CD4-positive, alpha-beta T cell (primary cell): ENCODE measurements at regions not wholly inside any gene's neighbourhood (a gene's known extent, or its start where the extent isn't known, plus 50 kb on each side); places are given as distances from the start of the nearest gene placed in this dataset.

ENCODE experiments used
- ATAC-seq: fragments of 200-7000 bp; cut with Tn5 transposase; one replicate; pipeline ENCODE4 v1.10.0; 2022; ENCODE audit warnings: mild to moderate bottlenecking; ENCODE audit not compliant: poor library complexity
- CTCF ChIA-PET: fragments of 350-600 bp; sonication (Branson Sonifier 250); formaldehyde crosslinking; loops from one replicate; lab custom pipeline; 2021; ENCODE audit warnings: antibody characterized with exemption, inconsistent platforms; lab: Charles Lee
- POLR2A ChIA-PET: fragments of 350-600 bp; sonication (Branson Sonifier 250); formaldehyde crosslinking; loops from one replicate; lab custom pipeline; 2021; ENCODE audit warnings: antibody characterized with exemption, inconsistent platforms; lab: Charles Lee
- DNase-seq, 14 experiments: peaks; one replicate each; pipeline ENCODE4 v3.0.0-alpha.2; 2013 to 2020; ENCODE audit warnings: mixed read lengths in 2 of 14
- H3K27ac ChIP-seq, 2 donors: one replicate each; pipeline versions ENCODE4 v1.5.1 to v1.7.0; 2013; ENCODE audit warnings: low read length in 2 of 2, low read depth in 1 of 2, mild to moderate bottlenecking in 1 of 2
- H3K27me3 ChIP-seq, 2 experiments: 1 replicate in 1 of 2; 2 replicates in 1 of 2; pipeline versions ENCODE4 v1.6.1 to v1.7.0; 2013; ENCODE audit warnings: low read length in 2 of 2, control low read depth in 1 of 2, mild to moderate bottlenecking in 1 of 2, moderate library complexity in 1 of 2; ENCODE audit not compliant: insufficient read depth in 2 of 2, control insufficient read depth in 1 of 2
- H3K36me3 ChIP-seq: one replicate; pipeline ENCODE4 v1.6.1; 2013; ENCODE audit warnings: low read length, control low read depth; ENCODE audit not compliant: insufficient read depth
- H3K4me1 ChIP-seq: one replicate; pipeline ENCODE4 v1.6.1; 2013; ENCODE audit warnings: low read length, control low read depth; ENCODE audit not compliant: insufficient read depth
- H3K4me3 ChIP-seq: one replicate; pipeline ENCODE4 v1.5.1; 2013; ENCODE audit warnings: mild to moderate bottlenecking, low read length, moderate library complexity
- H3K9me3 ChIP-seq, 2 experiments: 1 replicate in 1 of 2; 2 replicates in 1 of 2; pipeline versions ENCODE4 v1.6.1 to v1.7.0; 2013; ENCODE audit warnings: low read length in 2 of 2, mild to moderate bottlenecking in 2 of 2, control low read depth in 1 of 2, moderate library complexity in 1 of 2; ENCODE audit not compliant: control insufficient read depth in 1 of 2, insufficient read depth in 1 of 2
- H3K27ac Mint-ChIP-seq: one replicate; pipeline ENCODE4 v1.8.0; 2020; ENCODE audit warnings: mixed read lengths
- H3K27me3 Mint-ChIP-seq: one replicate; pipeline ENCODE4 v1.8.0; 2021; ENCODE audit warnings: mixed read lengths
- H3K36me3 Mint-ChIP-seq: one replicate; pipeline ENCODE4 v1.8.0; 2021; ENCODE audit warnings: low read depth, mixed read lengths
- H3K4me1 Mint-ChIP-seq: one replicate; pipeline ENCODE4 v1.8.0; 2021; ENCODE audit warnings: low read depth, mixed read lengths
- H3K4me3 Mint-ChIP-seq: one replicate; pipeline ENCODE4 v1.8.0; 2020; ENCODE audit warnings: mild to moderate bottlenecking, mixed read lengths
- H3K9me3 Mint-ChIP-seq: one replicate; pipeline ENCODE4 v1.8.0; 2020; ENCODE audit warnings: mixed read lengths
- intact Hi-C, 2 experiments: fragments of 100-400 bp; cut with DNase I in 1 of 2; cut with micrococcal nuclease in 1 of 2; formaldehyde crosslinking; loops; one replicate each; pipeline versions ENCODE4 v1.15.1 to v1.9.0; 2023 to 2025; cut with DNase I, micrococcal nuclease
- TF ChIP-seq, protein P1 (sequence below): fragments of 200-600 bp; IDR thresholded peaks from one replicate; pipeline ENCODE4 v1.8.0; 2022; ENCODE audit warnings: antibody characterized with exemption, mild to moderate bottlenecking

DNA sequence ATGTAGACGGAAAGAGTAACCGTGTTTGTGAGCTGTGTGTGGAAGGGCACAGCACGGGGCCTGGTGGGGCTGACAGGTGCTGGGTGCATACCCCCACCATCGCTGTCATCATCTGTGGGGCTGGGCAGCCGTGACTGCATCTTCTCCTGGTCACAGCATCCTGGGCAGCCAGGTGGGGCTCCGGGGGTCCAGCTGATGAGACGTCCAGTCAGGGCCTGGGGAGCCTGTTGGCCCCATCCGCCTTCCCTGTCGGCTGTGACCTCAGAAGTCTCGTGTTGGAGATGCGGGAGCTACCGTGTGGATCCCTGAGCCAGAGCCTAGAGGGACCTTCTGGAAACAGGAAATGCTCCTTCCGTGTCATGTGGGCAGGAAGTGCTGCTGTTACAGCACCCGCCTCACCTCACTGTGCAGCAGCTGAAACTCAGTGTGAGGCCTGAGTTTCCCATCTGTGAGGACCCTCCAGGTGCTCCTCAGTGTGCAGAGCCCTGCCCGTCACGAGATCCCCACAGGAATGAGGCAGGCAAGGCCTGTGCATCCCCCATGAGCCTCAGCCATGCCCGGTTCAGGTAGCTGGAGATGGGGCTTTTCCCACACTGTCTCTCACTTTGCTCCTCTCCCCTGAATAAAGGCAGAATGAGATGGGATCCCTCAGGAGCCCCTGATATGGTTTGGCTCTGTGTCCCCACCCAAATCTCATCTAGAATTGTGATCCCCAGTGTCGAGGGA lies 108.7 kb downstream of the ERMARD start:
- Mint-ChIP-seq H3K36me3 (no peaks in the 10 kb centered on the region), H3K9me3 (no peaks in the 10 kb centered on the region), H3K27me3 (no peaks in the 10 kb centered on the region), H3K27ac (peak overlapping the region; percentile 34), H3K4me3 (no peak overlapping the region), H3K4me1 (peaks cover 23% of the 10 kb centered on the region)
- intact Hi-C loops, result no loop called here
- H3K36me3 ChIP-seq, result no peaks in the 10 kb centered on the region
- no peaks in the 10 kb centered on the region for H3K27me3 ChIP-seq
- ATAC-seq (no peak), DNase-seq (no peak)
- H3K9me3 ChIP-seq, result peaks cover 0 to 31% of the 10 kb centered on the region in 2 experiments
- peaks cover 38% of the 10 kb centered on the region for H3K4me1 ChIP-seq
- ChIA-PET POLR2A (no interaction called here), CTCF (no interaction called here)
- TF ChIP-seq, protein P1, sequence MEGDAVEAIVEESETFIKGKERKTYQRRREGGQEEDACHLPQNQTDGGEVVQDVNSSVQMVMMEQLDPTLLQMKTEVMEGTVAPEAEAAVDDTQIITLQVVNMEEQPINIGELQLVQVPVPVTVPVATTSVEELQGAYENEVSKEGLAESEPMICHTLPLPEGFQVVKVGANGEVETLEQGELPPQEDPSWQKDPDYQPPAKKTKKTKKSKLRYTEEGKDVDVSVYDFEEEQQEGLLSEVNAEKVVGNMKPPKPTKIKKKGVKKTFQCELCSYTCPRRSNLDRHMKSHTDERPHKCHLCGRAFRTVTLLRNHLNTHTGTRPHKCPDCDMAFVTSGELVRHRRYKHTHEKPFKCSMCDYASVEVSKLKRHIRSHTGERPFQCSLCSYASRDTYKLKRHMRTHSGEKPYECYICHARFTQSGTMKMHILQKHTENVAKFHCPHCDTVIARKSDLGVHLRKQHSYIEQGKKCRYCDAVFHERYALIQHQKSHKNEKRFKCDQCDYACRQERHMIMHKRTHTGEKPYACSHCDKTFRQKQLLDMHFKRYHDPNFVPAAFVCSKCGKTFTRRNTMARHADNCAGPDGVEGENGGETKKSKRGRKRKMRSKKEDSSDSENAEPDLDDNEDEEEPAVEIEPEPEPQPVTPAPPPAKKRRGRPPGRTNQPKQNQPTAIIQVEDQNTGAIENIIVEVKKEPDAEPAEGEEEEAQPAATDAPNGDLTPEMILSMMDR, result no peak
- H3K4me3 ChIP-seq, result no peak overlapping the region
- H3K27ac ChIP-seq, result no peak overlapping the region

DNA sequence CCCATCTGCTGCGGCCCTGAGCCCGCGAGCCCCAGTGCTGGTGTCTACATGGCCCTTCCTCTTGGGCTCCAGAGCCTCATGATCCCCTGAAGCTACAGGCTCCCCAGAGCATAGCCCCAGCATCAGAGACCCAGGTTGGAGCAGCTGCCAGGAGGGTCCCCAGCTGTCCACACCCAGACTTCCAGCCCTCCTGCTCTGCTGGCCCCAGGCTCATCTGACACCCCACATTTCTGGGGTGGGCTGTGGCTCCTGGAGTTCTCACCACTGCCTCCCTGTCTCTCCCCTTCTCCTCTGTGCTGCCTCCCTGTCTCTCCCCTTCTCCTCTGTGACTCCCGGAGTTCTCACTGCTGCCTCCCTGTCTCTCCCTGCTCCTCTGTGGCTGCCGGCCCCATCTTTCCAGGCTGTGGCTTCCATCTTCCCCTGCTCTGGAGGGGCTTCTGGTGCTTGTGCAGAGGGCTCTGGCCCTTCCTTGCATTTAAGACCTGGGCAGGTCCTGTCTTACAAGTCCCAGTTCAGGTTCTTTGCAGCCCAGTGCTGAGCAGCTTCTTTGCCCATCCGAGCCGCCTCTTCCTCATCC lies 108.1 kb downstream of the ERMARD start:
- Histone ChIP-seq H3K9me3 (peaks cover 0 to 32% of the 10 kb centered on the region in 2 experiments), H3K4me3 (no peak overlapping the region), H3K36me3 (no peaks in the 10 kb centered on the region), H3K27me3 (no peaks in the 10 kb centered on the region), H3K4me1 (peaks cover 34% of the 10 kb centered on the region), H3K27ac (no peak overlapping the region)
- Mint-ChIP-seq H3K36me3 (no peaks in the 10 kb centered on the region), H3K27ac (no peak overlapping the region), H3K9me3 (no peaks in the 10 kb centered on the region), H3K4me3 (no peak overlapping the region), H3K4me1 (peaks cover 23% of the 10 kb centered on the region), H3K27me3 (no peaks in the 10 kb centered on the region)
- DNase-seq (no peak), ATAC-seq (no peak)
- intact Hi-C loops, result no loop called here
- ChIA-PET POLR2A (no interaction called here), CTCF (no interaction called here)
- TF ChIP-seq, protein P1, result no peak

DNA sequence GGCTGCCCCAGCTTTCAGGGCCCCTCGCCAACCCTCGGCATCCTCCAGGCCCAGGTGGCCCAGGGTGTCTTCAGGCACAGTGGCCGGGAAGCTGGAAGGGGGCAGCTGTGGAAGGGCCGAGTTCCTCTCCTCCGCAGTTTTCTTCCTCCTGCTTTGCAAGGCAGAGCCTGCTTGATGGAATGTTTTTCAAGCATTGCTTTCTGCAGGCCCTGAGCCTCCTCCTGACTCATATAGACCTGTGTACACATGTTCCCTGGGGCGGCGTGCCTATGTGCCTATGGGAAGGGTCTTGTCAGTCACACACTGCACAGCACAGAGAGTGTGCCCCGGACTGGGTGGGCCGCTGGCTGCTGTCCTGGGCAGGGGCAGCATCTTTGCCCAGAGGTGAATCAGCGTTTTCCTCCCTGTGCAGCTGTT lies 107.5 kb downstream of the ERMARD start:
- POLR2A ChIA-PET, result no interaction called here
- Histone ChIP-seq H3K4me3 (no peak overlapping the region), H3K4me1 (peaks cover 32% of the 10 kb centered on the region), H3K36me3 (no peaks in the 10 kb centered on the region), H3K9me3 (peaks cover 0 to 34% of the 10 kb centered on the region in 2 experiments), H3K27me3 (no peaks in the 10 kb centered on the region), H3K27ac (no peak overlapping the region)
- intact Hi-C loops, result no loop called here
- Mint-ChIP-seq H3K27ac (no peak overlapping the region), H3K4me3 (no peak overlapping the region), H3K9me3 (no peaks in the 10 kb centered on the region), H3K4me1 (peaks cover 23% of the 10 kb centered on the region), H3K36me3 (no peaks in the 10 kb centered on the region), H3K27me3 (no peaks in the 10 kb centered on the region)
- TF ChIP-seq, protein P1, result no peak
- no peak for ATAC-seq
- CTCF ChIA-PET, result no interaction called here
- DNase-seq, result no peak
